ENCODE measurements at regions not wholly inside any gene's neighbourhood (a gene's known extent, or its start where the extent isn't known, plus 50 kb on each side); places are given as distances from the start of the nearest gene placed in this dataset.

DNA sequence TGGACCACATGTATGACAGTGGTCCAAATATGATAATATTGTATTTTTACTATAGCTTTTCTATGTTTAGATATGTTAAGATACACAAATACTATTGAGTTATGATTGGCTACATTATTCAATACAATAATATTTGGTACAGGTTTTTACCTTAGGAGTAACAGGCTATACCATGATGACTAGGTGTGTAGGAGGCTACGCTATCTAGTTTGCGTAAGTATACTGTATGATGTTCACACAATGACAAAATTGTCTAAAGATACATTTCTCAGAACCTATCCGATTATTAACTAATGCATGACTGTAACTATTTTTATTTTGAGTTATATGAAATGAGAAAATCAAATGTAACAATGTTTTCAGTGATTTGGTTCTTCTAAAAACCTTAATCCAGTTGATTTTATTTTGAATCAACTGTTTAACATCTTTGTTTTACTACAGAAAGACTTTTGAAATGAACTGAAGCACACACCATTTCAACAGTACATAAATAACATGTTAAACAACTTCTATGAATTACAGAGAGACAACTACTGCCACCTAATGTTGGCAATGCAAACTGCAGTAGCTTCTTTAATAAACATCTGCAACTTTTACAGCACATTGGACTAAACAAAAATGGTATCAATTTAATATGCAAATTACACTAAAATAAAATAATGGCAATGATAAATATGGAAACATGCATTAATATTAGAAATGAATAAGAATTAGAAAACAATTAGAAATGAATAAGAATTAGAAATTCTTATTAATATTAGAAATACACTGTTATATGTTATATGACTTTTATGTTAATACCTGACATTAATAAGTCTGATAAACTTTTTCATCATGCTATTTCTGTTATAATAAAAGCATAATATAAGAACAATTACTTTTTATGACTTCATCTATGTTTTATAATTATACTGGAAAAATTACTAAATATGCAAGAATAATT, 255.7 kb downstream of the MBNL1 start:
- Histone ChIP-seq H3K27me3 (no peaks in the 10 kb centered on the region), H3K4me1 (no peaks in the 10 kb centered on the region), H3K4me3 (no peak overlapping the region), H3K27ac (no peak overlapping the region), H3K9me3 (no peaks in the 10 kb centered on the region), H3K36me3 (no peaks in the 10 kb centered on the region)
- DNase-seq, result no peak
- WGBS, 2 donors, result 67 to 71% methylated on average over 3 of the region's 3 CpGs
- intact Hi-C loops (cut with DNase I), result no loop called here
- no peak for TF ChIP-seq POLR2A (IDR thresholded peaks at IDR 0.05)
- TF ChIP-seq, protein P1, sequence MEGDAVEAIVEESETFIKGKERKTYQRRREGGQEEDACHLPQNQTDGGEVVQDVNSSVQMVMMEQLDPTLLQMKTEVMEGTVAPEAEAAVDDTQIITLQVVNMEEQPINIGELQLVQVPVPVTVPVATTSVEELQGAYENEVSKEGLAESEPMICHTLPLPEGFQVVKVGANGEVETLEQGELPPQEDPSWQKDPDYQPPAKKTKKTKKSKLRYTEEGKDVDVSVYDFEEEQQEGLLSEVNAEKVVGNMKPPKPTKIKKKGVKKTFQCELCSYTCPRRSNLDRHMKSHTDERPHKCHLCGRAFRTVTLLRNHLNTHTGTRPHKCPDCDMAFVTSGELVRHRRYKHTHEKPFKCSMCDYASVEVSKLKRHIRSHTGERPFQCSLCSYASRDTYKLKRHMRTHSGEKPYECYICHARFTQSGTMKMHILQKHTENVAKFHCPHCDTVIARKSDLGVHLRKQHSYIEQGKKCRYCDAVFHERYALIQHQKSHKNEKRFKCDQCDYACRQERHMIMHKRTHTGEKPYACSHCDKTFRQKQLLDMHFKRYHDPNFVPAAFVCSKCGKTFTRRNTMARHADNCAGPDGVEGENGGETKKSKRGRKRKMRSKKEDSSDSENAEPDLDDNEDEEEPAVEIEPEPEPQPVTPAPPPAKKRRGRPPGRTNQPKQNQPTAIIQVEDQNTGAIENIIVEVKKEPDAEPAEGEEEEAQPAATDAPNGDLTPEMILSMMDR (IDR thresholded peaks at IDR 0.05), result peak; percentile 64 to 90 (median 86)

DNA sequence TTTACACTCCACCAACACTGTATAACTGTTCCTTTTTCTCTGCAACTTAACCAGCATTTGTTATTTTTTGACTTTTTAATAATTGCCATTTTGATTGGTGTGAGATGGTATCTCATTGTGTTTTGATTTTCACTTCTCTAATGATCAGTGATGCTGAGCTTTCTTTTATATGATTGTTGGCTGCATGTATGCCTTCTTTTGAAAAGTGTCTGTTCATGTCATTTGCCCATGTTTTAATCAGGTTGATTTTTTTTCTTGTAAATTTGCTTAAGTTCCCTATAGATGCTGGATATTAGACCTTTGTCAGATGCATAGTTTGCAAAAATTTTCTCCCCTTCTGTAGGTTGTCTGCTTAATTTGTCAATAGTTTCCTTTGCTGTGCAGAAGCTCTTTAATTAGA, 263.0 kb downstream of the MBNL1 start:
- no peaks in the 10 kb centered on the region for H3K27me3 ChIP-seq
- H3K36me3 ChIP-seq, result no peaks in the 10 kb centered on the region
- no peak overlapping the region for H3K27ac ChIP-seq
- intact Hi-C loops (cut with DNase I), result no loop called here
- TF ChIP-seq POLR2A (IDR thresholded peaks at IDR 0.05), result no peak
- TF ChIP-seq, protein P1 (IDR thresholded peaks at IDR 0.05), result no peak
- no peaks in the 10 kb centered on the region for H3K4me1 ChIP-seq
- no peaks in the 10 kb centered on the region for H3K9me3 ChIP-seq
- H3K4me3 ChIP-seq, result no peak overlapping the region
- no peak for DNase-seq

DNA sequence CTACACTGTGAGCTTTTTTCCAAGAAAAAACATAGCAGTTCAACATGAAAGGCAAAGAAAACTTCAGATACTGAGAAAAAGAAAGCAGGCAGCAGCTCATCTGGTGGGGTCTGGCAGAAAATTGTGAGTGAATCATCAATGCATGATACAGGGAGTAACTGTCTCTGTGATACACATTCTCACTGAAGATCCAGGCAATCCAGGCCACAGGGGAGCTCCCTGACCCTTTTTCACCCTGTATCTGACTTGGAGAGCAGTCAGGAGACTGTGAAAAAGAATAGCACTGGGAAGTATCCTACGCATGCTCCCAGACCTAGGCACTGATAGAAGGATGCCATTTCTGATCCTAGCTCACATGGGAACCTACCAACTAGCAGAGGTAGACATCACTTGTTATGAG, 269.8 kb downstream of the MBNL1 start:
- TF ChIP-seq POLR2A (IDR thresholded peaks at IDR 0.05), result no peak
- TF ChIP-seq, protein P1 (IDR thresholded peaks at IDR 0.05), result no peak
- WGBS, 2 donors, result 100% methylated on average over 1 of the region's 1 CpG; no CpG with 5 or more reads in 1 of the 2 donors

DNA sequence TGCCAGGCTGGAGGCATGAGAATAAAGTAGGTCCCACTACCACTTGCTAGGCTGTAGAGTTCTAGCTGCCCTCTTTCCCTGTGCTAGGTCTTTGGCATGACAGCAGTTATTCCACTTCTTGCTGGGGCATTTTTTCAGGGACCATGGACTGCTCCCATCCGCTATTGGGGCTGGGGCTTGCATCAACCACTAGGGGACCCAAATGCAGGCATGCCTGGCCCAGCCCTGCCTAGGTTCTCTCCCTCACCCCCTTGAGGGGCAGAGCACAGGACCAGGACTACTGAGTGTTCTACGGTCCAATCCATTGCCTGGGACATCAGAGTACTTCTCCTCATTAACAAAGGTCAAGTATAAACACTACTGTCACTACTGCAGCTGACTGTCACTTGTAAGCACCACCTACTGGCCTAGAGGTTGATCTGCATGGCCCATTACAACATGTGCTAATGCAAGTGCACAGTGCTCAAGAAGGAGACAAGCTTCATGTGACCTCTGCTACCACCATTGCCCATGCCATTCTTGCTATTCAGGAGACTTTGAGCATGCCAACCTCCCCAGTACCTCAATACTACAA, 270.5 kb downstream of the MBNL1 start:
- Histone ChIP-seq H3K27ac (no peak overlapping the region), H3K4me3 (no peak overlapping the region), H3K4me1 (no peaks in the 10 kb centered on the region), H3K9me3 (no peaks in the 10 kb centered on the region), H3K27me3 (no peaks in the 10 kb centered on the region), H3K36me3 (no peaks in the 10 kb centered on the region)
- intact Hi-C loops (cut with DNase I), result no loop called here
- WGBS, 2 donors, result 93 to 100% methylated on average over 2 of the region's 2 CpGs
- TF ChIP-seq, protein P1 (IDR thresholded peaks at IDR 0.05), result peak in 2 of 6 experiments; percentile 6 to 37
- no peak for TF ChIP-seq POLR2A (IDR thresholded peaks at IDR 0.05)
- DNase-seq, result no peak

More for the DNA sequence above, 269.8 kb downstream of the MBNL1 start:
- no peaks in the 10 kb centered on the region for H3K9me3 ChIP-seq
- H3K27me3 ChIP-seq, result no peaks in the 10 kb centered on the region
- intact Hi-C loops (cut with DNase I), result no loop called here
- H3K27ac ChIP-seq, result no peak overlapping the region
- no peak overlapping the region for H3K4me3 ChIP-seq
- DNase-seq, result no peak
- H3K4me1 ChIP-seq, result no peaks in the 10 kb centered on the region
- H3K36me3 ChIP-seq, result no peaks in the 10 kb centered on the region

DNA sequence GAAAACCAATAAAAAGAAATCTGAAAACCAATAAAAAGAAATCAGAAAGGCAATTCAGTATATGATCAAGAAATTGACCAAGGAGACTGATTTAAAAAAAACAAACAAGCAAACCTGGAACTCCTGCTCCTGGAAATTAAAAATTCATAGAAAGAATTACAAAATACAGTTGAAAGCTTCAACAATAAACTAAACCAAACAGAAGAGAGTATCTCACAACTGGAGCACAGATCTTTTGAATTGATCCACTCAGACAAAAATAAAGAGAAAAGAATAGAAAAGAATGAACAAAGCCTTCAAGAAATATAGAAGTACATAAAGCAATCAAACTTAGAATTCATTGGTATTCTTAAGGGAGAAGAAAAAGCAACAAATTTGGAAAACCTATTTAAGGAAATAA, 271.4 kb downstream of the MBNL1 start:
- Histone ChIP-seq H3K27me3 (no peaks in the 10 kb centered on the region), H3K9me3 (no peaks in the 10 kb centered on the region), H3K27ac (no peak overlapping the region), H3K4me3 (no peak overlapping the region), H3K4me1 (no peaks in the 10 kb centered on the region), H3K36me3 (no peaks in the 10 kb centered on the region)
- intact Hi-C loops (cut with DNase I), result no loop called here
- TF ChIP-seq, protein P1 (IDR thresholded peaks at IDR 0.05), result no peak
- no peak for TF ChIP-seq POLR2A (IDR thresholded peaks at IDR 0.05)
- no peak for DNase-seq

Data from esophagus squamous epithelium (tissue), 5 donors.